GM21619 (cell line): ENCODE measurements at regions not wholly inside any gene's neighbourhood (a gene's known extent, or its start where the extent isn't known, plus 50 kb on each side); places are given as distances from the start of the nearest gene placed in this dataset.

Experiments used
- ATAC-seq: cut with Tn5 transposase; IDR thresholded peaks from one replicate; pipeline ENCODE4 v1.9.1; 2021; ENCODE audit not compliant: unreplicated experiment

DNA sequence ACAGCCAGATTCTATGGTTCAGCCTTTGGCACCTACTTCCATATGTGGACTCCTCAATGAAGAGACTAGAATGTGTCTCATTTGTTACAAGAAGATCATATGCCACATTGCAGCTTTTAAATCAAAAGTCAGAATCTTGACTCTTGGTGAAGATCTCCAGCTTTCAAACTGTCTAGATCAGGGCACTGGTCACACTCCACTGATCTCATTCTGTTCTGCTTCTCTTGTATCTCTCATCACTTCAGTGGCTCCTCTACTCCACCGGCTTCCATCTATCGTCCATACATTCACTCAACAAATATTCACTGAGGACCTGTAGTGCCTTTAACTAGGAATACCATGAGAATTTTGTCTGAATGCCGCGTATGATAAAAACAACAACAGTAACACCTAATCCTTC is 203.3 kb upstream of the LPP start:
- ATAC-seq: no peak

DNA sequence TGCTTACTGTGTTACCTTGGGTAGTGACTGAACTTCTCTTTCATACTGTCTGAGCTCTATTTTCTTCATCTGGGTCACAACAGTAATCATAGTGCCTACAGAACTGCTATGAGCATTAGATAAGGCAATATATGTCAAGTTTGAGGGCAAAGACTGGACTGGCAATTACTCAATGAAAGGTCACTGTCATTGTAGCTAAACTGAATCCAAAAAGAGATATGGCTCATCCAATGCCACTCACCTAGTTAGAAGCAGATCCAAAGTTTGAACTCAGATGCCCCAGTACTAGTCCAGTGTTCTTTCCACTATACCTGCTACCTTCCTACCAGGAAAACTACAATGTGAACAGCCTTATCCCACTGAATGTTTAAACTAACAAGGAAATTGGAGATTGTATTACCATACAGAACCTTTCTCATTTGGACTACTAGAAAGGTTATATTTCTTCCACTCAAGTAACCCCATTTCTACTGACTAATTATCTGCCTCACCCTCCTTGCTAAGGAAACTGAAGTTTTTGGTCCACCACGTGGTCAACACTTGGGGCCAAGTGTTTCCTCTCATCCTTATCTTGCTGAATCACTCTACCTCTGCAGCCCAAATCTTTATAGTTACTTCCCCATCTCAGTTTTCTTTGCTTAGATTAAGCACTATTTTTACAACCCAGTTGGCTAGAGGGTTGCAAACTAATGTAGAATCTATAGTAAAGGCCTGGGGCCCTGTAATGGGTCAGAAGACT is 202.3 kb upstream of the LPP start:
- ATAC-seq: no peak

DNA sequence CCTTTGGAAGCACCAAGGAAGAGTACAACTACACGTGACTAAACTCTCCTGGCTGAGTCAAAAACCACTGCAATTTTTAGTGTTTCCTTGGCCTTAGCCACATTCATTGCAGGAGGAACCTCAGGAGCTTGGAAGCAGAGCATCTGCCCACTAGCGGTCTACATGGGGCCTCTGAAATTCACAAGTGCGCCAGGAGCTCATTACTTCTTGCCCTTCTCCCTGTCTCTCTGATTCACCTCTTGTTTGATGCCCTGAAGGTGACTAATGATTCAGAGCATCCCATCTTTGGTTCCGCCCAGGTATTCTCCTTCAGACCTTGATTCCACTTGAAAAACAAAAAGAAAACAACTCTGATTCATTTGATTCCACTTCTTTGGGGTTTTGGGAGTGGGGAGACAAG is 201.1 kb upstream of the LPP start:
- no peak for ATAC-seq

DNA sequence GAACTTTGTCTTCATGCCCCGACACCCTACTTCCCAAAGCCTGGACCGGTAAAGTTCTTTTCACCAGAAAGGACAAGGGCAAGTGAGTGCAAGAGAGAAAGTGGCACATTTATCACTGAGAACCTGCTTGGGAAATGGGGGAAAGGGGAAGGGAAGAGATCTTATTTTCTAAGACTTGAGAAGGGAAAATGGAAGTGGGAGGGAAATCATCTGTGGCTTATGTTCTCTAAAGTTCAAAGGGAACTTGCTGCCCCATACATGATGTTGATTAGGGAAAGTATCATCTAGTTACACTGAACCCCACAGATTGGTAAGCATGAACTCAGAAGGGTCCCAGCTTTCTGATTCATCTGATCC is 199.5 kb upstream of the LPP start:
- ATAC-seq: no peak

DNA sequence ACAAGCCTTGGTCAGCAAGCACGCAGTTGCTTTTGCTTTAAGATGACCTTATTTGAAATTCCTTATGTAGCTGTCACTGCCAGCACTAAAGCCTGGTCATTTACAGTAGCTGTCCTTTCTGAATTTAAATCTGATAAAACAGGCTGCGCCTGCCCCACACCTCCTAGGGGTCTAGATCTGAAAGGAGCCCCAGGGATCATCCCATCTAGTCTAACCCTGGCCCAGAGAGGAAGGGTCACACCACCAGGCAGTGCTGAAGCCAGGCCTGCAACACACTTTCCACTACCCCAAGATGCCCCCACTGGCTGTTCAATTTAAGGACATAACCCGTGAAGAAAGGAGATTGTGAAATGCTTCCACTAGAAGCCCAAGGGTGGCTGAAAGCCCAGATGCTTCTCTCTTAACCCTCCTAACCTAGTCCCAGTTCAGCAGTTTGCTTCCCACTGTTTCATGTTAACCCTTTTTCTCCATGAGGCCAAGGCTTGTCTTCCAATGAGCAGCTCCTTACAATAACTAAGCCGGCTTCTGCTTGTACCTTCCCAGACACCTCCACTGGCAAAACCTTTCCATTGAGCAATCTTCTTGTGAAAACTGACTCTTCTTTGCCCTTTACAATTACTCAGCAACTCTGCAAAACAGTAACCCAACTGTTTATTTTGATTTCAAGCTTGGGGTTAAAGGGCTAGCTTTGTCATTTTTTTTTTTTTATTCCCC is 198.9 kb upstream of the LPP start:
- ATAC-seq: no peak

DNA sequence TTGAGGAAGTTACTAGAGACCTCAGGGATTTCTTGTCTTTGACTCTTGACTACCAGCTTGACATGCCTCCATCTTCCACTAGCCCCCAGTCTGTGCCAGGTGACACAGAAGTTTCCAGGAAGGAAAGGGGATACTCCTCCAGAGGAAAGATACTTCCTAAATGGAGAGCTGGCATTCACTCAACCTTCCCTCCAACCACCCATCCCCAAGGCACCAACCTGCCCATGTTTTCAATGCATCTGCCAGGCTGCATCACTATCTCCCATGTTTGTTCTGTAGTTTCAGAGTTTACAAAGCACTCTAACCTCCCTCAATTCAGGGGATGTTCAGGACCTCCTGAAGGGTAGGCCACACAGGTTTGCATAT is 198.4 kb upstream of the LPP start:
- no peak for ATAC-seq

DNA sequence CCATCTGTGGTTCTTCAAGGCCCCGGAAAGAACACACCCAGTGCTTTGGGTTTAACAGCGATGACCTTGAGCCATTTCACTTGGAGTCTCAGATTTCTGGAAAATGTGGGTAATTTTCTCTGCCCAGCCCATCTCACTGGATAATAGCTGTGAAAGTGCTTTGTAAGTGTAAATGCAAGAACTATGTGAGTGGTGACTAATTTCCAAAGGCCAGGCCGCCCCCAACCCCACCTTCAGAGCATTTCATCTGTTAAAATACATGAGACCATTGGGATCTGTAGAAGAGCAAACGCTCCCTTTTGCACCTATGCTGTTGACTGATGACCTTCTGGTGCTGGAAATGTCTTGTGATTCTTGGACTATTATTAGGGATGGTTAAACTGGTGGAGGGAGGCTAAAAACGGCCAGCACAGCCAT is 196.8 kb upstream of the LPP start:
- no peak for ATAC-seq

DNA sequence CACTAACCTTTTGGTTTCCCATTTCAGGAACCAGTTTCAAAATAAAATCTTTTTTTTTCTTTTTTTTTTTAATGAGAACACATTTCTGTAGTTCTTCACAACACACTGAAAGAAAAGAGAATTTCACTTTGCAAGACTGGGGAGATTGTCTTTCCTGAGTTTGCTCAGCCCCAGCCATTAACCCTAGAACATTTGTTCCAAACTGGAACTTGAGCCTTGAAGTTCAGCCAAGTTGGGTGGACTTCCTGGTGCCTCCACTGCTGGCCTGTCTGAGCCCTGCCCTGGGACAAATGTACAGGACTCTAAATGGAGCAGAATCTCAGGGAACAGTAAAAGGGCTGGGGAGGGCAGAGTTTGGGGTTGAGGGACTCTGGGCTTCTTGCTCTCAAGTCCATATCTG is 196.4 kb upstream of the LPP start:
- ATAC-seq: no peak

DNA sequence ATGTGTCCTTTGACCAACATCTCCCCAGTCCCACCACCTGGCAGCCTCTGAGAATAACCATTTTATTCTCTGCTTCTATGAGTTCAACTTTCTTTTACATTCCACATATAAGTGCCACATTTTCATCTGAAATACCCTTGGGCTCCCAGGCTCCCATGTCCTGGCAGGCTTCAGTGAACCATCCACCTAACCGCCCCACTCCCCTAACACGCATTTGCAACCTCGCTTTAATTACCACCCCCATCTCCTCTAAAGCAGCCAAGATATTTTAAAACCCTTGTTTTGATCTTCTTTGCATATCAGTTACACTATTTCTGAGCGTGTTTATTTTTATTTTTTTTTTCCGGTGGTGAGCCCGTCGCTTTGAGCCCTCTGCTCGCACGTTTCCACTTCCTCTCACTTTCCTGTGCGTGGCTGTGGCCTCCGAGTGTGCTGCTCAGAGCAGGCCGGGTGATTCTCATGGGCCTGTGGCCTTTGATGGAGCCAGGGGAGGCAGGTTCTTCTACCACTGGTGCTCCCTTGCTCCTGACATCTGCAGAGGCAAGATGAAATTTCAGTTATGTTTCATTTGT is 195.4 kb upstream of the LPP start:
- no peak for ATAC-seq

DNA sequence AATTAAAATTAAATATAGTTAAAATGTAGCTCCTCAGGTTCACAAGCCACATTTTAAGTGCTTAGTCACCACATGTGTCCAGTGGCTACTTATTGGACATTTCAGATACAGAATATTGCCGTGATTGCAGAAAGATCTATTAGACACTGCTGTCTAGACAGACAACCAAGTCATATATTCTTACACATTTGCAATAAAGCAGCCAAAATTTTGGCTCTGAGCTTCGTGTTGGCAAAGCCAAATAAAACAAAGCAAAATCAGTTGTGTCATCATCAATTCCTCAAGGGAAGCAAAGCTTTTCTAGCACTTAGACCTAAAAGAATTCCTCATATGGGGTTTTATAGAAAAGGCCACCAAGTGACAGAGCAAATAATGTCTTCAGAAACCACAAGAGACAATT is 193.1 kb upstream of the LPP start:
- ATAC-seq: no peak

DNA sequence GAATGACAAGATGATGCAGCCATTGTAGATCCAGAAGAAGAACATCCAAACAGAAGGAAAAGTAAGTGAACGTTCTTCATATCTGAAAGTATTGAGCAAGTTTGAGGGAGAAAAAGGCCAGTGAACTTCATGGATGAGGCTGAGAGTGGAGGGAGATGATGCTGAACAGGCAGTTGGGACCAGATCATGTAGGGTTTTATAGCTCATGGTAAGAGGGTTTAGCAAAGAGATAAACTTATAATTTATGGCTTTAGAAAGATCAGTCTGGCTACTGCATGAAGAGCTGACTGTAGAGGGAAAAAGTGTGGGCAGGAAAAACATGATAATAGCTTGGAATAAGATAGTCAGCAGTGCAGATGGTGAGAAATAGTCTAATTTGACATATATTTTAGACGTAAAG is 192.6 kb upstream of the LPP start:
- ATAC-seq: no peak

DNA sequence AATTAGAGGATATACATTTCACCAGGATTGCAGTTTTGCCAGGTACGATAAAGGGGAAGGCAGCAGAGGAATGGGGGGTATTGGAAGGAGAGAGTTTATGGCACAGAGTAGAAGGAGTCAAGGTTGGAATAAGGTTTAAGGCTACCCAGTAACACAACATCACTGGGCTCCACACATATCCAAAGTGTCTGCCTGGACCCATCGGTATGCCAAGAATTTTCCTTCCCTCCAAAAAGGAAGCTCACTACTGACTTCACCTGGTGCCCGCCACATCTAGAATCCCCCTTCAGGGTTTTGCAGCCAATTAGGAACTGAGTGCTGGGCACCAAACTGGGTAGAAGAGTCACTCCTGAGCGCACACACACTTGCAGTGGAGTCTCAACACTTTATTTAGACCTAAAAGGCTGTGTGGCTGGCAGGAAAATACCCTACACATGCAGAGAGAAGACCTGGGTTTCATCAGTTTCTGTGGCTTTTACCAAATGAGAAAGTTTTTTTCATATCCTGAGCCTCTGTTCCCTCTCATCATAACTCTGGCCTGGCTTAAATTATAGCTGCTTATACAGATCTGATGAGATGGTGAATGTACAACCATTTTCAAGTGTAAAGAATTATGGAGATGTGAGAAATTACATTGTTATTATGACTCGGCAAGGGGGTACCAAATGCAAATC is 190.8 kb upstream of the LPP start:
- ATAC-seq: no peak

DNA sequence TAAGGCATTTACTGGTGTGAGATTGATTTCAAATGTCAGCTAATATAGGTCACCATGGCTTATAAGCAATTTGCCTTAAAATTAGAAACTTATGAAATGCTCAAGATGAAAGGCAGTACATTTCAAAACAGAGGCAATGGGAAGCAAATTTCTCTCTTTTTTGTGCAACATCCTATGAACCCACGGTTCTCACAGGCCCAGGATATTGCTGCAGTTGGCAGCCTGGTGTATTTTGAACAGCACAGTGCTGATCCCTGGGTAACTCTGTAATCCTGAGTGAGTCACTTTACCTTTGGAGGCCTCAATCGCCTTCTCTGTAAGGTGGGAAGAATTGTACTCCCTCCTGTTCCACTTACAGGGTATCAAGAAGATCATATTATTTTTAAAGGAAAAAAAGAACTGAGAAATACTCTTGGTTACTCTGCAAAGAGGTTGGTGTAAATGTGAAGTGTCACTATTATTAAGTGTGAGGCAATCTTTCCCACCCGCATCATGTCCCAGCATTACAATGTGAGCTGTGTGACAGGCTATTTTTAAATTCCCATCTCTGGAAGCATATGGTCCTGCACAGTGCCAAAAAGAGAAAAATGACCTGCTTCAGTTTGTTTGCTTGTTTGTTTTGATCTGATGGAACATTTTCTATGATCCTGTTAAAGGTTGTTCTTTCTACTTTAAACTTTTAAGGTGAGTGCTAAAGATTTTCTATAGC is 190.1 kb upstream of the LPP start:
- no peak for ATAC-seq

DNA sequence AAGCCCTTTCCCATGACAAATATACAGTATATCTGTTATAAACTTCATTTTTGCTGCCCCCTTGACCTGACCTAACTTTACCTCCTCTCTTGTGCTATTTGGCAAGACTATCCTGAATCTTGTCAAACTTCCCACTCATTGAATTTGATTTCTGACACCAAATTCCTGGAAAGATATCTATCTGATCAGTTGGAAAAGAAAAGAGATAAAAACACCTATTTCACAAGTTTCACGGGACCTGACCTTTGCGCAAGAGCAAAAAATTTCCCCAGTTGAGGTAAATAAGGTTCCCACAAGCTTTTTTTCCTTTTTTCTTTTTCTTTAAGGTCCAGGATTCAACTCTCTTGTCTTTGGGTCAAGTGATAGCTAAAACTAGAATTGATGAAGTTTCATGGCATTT is 189.2 kb upstream of the LPP start:
- no peak for ATAC-seq

DNA sequence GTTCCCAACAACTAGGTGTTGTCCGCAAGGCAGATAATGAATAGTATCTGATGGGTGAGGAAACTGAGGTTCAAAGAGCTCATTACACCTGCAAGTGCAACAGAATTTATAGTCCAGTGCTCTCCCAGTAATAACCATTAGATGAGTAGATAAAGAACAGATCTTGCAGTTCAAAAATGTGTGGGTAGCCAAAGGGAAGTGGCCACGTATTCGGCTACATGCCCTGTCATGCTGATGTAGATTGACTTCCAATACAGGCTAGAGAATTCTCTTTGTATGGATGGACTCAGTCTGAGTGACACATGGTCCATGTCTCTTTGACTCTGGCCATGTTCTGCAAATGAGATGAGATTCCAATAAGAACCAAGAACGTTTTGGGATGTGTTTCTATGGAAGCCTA is 187.9 kb upstream of the LPP start:
- no peak for ATAC-seq

DNA sequence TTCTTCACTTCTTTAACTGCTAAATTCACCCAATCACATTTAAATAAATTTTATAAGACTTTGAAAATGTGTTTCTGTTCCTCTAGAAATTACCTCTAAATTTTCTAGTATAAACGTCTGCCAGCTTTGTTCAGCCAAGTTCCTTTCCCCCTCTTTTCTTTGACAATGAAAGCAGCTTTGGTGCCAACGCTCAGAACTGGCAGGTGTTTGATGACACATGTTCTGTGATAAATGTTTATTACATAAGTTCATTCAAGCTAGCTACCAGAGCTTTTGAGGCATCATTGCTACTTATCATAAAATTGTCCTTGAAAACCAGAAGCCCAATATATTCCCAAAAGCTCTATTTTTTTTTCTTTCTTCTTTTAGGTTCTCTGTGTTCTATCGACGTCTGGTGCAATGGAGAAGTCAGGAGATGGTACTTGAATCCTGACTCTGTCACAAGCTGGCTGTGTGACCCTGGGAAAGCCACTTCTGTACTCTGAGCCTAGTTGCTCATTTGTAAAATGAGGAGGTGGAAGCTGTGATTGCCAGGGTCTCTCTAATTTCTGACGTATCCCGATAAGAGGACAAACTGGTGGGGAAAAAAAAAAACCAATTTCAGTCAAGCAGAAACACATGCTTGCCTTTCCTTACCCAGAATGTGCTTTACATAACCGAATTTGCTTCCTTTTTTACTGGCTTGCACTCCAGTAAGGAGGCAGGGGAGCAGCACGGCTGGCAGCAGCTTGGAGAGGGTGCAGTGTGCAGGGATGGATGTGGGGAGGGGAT is 187.1 kb upstream of the LPP start:
- no peak for ATAC-seq

DNA sequence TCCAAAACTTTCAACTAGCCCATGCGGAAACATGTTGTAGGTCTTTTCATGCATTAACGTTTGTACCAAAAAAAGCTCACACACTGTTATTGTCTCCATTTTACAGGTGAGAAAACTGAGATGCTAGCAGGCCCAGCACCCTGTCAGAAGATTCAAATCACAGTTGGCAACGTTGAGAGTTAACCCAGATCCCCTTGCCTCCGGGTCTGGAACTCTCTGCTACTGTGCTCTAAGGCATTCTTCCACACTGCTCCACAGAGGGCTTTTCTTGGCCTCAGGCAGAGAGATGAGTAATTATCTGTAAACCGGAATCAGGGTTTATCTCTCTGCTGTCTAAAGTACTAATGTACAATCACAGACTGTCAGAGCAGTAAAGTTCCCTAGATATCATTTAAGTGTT is 186.0 kb upstream of the LPP start:
- ATAC-seq: no peak

DNA sequence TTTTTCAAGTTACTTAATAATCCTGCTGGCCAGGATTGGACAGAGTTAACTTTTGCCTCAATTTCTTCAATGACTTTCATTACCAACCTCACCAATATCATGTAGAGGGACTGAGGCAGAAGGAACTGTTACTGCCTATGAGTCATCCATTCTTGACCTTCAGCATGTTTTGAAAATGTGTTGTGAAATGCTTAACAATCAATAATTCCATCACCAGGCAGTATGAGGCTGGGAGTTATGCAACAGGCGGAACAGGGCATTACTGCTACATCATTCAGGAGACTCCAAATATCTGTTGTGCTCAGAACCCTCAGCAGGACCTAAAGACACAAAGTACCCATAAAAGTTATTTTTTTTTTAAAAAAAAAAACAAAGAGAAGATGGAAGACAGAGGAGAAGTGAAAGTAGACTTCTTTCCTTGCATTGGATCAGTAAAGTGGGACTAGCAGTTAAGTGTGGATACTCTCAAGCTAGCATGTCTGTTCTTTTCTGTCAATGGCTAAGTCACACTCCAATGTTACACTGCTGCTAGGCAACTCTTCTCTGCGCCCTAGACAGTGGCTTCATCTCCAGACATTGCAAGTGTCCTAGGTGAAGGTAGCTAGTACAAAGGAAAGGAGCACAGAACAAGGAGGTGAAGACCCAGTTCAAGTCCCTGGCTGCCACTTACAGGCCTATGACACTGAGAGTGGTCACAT is 184.9 kb upstream of the LPP start:
- no peak for ATAC-seq

DNA sequence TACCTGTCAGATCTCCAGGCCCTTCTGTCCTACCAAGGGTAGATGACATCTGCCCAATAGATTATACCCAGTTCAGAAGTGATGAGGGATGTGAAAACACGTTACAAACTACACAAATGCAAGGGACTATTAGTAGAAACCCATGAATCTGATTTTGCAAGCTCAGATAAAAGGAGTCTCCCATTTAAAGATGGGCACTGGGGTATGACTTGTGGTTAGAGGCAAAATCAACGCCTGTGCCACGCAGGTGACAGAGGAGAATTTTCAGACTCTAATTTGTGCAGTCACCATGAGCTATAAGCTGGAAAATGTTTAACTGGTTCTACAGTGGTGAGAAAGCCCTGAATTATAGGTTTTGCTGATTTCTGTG is 184.4 kb upstream of the LPP start:
- no peak for ATAC-seq

DNA sequence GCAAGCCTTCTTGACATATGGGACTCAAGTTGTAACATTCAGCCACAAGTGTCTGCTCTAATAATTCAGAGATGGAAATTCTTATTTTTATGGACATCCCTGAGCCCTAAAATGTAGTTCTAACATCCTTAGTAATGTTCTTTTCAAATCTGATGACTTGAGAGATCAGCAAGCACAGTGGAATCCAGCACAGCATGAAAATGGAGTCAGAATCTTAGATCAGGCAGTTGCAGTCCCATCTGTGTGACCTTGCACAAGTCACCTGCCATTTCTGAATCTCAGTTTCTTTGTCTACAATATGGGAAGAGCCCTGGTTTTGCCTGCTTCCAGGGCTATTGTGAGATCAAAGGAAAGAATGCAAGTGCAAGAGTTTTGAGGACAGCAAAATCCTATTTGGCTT is 183.9 kb upstream of the LPP start:
- ATAC-seq: no peak
